HG03558 (cell line): ENCODE measurements at regions not wholly inside any gene's neighbourhood (a gene's known extent, or its start where the extent isn't known, plus 50 kb on each side); places are given as distances from the start of the nearest gene placed in this dataset.
"Not testable (repeated sequence)": the region's sequence is repeated elsewhere in the genome, so short reads cannot be mapped to it uniquely, and the experiment has no call there.

ENCODE experiments used
- ATAC-seq: cut with Tn5 transposase; IDR thresholded peaks from one replicate; pipeline ENCODE4 v1.9.1; 2021; ENCODE audit warnings: moderate number of reproducible peaks; ENCODE audit not compliant: unreplicated experiment; ENCODE audit errors: extremely low read depth

DNA sequence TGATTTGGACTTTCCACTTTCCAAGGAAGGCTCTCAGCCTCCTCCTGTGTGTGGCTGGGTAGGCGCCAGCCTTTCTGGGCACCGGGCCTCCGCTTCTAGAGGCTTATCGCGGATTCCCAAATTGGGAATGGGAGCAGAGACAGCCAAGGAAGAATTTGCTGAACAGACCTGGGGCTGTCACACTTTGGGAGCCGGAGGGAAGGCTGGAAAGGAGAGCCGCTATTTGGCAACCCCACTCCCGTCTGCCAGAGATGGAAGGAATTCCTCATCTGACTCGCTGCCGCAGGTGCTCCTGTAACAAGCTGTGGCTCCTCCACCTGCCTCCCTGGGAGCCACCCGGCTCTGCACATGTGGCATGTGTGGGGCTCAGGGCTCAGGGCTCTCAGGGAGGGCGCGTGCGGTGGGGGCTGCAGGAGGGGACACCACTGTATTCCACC is 50.8 kb upstream of the ECHDC3 start:
- ATAC-seq = no peak

DNA sequence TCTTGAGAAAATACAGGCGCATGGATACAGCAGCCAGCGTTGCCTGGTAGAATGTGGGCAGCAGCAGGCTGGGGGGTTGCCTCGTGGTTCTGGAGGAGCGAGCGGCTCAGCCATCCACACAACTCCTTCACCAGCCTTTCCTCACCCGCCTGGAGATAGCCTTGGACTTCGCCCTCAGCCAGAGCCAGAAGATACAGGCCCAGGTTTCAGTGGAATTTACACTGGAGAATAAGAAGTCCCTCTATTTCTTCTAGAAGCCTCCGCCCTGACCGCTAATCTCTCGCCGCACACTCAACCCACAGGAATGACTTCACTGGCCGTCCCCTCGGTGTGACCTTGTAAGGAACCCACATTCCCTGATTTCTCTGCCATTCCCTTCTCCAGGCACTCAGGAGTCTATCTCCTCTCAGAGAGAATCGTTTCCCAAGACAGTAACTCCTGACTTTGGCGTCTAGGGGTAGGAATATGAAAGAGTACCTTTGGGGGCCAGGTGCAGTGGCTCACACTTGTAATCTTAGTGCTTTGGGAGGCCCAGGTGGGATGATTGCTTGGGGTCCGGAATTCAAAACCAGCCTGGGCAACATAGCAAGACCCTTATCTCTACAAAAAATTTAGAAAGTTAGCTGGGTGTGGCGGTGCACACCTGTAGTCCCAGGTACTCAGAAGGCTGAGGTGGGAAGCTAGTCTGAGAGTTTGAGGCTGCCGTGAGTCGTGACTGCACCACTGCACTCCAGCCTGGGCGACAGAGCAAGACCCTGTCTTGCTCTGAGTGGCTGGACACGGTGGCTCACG is 52.0 kb upstream of the ECHDC3 start:
- ATAC-seq = no peak

DNA sequence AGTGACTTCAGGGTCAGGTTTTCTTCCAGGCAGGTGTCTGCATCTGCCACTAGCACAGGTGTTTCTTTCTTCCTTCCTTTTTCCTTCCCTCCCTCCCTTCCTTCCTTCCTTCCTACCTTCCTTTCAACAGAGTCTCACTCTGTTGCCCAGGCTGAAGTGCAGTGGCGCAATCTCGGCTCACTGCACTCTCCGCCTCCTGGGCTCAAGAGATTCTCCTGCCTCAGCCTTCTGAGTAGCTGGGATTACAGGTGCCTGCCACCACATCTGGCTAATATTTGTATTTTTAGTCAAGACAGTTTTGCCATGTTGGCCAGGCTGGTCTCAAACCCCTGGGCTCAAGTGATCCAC is 53.8 kb upstream of the ECHDC3 start:
- not testable (repeated sequence) for ATAC-seq

DNA sequence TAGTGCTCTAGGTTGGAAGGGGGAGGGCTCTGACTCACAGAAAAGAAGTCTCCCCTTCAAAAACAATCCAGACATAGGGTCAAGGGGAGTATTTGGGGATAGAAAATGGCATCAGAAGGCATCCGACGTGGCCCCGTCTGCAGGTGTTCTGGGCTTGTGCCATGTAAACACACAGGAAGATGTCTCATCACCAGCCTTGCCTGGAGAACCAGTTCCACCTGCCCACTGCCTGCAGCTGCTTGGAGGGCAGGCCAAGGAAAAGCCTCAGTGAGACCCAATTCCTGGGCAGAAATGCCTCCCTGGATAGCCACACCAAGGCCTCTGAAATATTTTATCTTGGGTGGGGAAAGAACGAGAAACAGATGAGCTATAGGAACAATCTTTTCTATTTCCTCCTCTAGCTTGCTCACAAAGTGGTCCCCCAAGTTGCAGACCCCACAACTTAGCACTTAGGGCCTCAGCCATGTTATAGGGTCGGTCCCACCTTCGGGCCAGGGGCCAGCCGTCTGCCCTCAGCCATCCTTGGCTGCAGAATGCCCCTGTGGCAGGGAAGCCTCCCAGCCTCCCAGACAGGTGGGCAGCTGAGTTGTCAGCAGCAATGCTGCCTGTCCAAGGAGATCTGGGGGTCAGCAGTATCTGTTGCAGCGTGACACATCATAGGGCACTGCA is 54.3 kb upstream of the ECHDC3 start:
- no peak for ATAC-seq

GRCh38 chr10:11687357-11687771 is 54.8 kb upstream of the ECHDC3 start:
- no peak for ATAC-seq

- ATAC-seq = no peak
Measured at GRCh38 chr10:11685787-11686218, 56.4 kb upstream of the ECHDC3 start.

- peak; percentile 66 for ATAC-seq
Measured at GRCh38 chr10:11684717-11685645, 57.2 kb upstream of the ECHDC3 start.

DNA sequence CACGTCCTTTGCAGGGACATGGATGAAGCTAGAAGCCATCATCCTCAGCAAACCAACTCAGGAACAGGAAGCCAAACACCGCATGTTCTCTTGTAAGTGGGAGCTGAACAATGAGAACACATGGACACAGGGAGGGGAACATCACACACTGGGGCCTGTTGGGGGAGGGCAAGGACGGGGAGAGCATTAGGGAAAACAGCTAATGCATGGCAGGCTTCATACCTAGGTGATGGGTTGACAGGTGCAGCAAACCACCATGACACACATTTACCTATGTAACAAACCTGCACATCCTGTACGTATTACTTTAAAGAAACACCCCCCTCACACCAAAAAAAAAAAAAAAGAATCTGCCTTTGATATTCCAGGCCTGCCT is 57.9 kb upstream of the ECHDC3 start:
- not testable (repeated sequence) for ATAC-seq

DNA sequence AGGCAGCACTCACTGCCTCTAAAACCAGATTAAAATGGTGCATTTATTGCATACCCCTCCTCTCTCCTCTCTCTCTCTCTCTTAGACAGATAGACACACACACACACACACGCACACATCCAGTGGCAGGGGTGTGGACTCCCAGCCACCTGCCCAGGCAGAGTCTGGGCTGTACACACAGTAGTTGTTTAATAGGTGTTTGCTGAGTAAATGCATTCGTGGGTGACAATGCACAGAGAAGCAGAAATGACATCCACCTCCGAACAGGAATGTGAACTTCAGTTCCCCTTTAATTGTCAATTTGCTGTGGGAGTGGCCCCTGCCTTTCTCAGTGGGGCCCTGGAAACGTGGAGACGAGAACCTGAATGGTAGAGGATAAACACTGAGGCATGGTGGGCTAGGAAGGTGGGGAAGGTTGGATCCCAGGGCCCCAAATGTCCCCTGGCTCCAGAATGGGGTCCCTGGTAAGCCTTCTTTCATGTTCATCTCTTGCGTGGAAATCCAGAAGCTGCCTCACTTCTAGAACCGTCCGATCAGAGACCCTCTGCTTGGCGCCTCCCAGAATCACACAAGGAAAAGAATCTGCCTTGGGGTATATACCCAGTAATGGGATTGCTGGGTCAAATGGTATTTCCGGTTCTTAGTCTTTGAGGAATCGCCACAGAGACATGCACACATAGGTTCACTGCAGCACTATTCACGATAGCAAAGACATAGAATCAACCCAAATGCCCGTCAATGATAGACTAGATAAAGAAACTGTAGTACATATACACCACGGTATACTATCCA is 58.5 kb upstream of the ECHDC3 start:
- no peak for ATAC-seq

- no peak for ATAC-seq
Measured at GRCh38 chr10:11682851-11683250, 59.3 kb upstream of the ECHDC3 start.

GRCh38 chr10:11682267-11682683 is 59.9 kb upstream of the ECHDC3 start:
- ATAC-seq = no peak

- ATAC-seq = no peak
Measured at GRCh38 chr10:11680496-11680895, 61.7 kb upstream of the ECHDC3 start.

GRCh38 chr10:11679946-11680345 is 62.2 kb upstream of the ECHDC3 start:
- no peak for ATAC-seq

- peak; percentile 91 for ATAC-seq
Measured at GRCh38 chr10:11678074-11678793, 63.9 kb upstream of the ECHDC3 start.

GRCh38 chr10:11677480-11677879 is 64.7 kb upstream of the ECHDC3 start:
- no peak for ATAC-seq

- no peak for ATAC-seq
Measured at GRCh38 chr10:11673346-11674280, 62.2 kb upstream of the USP6NL start.

- ATAC-seq = no peak
Measured at GRCh38 chr10:11672836-11673235, 61.4 kb upstream of the USP6NL start.

GRCh38 chr10:11670381-11670780 is 58.9 kb upstream of the USP6NL start:
- no peak for ATAC-seq
